ENCODE measurements at regions not wholly inside any gene's neighbourhood (a gene's known extent, or its start where the extent isn't known, plus 50 kb on each side); places are given as distances from the start of the nearest gene placed in this dataset.

DNA sequence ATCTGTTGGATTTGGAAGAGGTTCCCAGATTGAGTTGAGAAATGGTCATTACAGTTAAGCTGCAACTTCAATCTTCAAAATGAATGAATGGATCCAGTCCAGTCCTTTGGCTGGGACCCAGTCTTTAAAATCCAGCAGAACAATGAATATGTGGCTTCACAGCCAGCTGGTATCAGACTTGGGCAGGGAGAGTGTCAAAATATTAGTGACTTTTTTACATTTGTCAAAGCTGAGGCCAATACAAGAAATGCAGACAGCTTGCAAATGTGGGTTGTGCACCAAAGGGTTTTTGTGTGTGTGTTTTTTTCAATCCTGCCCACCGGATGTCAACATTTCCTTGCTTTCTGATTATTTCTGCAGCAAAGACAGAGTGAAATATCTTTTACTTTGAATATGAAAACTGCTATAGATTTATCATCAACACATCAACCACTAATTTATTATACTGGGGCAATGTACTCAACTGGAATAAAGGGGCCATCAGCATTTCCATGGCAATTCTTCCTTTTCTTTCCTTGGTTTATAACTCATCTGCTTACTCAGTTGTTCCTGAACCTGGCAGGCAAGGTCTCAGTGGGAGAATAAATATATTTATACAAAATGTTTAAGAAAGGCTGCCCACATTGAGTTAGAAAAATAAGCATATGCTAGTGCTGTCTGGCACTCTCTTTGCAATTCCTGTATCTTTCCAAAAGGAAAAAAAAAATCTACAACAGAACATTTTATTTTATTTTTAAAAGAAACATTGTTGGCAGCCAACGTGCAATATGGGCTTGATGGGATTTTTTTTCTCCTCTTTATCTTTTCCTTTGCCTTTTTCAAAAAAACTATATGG lies 491.6 kb upstream of the C1orf87 start:
- no peak for DNase-seq
- H3K4me1 ChIP-seq: no peaks in the 10 kb centered on the region
- WGBS, 2 donors: 43 to 69% methylated on average over 2 of the region's 2 CpGs
- H3K4me3 ChIP-seq: no peak overlapping the region
- H3K27me3 ChIP-seq: no peaks in the 10 kb centered on the region
- no peak overlapping the region for H3K27ac ChIP-seq
- no peaks in the 10 kb centered on the region for H3K9me3 ChIP-seq
- no peaks in the 10 kb centered on the region for H3K36me3 ChIP-seq
- intact Hi-C loops (cut with DNase I): no loop called here
- TF ChIP-seq EP300 (IDR thresholded peaks at IDR 0.05) (no peak), POLR2A (IDR thresholded peaks at IDR 0.05) (no peak), POLR2AphosphoS5 (IDR thresholded peaks at IDR 0.05) (no peak)
- TF ChIP-seq, protein P1, sequence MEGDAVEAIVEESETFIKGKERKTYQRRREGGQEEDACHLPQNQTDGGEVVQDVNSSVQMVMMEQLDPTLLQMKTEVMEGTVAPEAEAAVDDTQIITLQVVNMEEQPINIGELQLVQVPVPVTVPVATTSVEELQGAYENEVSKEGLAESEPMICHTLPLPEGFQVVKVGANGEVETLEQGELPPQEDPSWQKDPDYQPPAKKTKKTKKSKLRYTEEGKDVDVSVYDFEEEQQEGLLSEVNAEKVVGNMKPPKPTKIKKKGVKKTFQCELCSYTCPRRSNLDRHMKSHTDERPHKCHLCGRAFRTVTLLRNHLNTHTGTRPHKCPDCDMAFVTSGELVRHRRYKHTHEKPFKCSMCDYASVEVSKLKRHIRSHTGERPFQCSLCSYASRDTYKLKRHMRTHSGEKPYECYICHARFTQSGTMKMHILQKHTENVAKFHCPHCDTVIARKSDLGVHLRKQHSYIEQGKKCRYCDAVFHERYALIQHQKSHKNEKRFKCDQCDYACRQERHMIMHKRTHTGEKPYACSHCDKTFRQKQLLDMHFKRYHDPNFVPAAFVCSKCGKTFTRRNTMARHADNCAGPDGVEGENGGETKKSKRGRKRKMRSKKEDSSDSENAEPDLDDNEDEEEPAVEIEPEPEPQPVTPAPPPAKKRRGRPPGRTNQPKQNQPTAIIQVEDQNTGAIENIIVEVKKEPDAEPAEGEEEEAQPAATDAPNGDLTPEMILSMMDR (IDR thresholded peaks at IDR 0.05): no peak

DNA sequence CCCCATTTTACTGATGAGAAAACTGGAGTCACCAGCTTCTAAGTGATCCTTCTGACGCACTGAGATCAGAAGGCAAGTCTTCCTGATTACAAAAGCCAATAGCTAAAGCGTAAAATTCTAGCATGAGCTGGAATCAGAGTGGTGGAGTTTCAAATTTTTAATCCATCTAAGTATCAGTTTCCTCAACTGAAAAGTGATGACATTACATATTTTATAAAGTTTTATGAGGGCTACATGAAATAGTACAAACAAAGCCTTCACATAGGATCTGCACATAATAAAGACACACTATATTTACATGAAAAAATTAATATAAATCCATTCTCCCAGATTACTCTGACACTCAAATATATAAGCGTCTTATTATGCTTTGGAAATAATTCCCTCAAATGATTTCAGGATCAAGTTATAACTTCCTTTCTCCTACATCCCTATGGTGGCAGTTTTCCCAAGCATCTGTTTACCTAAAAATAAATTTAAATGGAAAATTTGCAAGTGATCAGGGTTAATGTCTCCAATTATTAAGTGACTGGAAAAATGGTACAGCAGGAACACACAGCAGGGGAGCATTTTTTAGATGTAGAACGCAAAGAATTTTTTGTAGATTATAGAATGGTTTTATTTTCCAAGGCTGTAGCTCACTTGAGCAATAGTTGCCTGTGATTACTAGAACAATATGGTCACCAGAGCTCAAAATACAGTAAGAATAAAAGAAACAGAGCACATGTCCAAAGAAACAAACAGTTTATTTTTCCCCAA lies 490.4 kb upstream of the C1orf87 start:
- no peaks in the 10 kb centered on the region for H3K9me3 ChIP-seq
- intact Hi-C loops (cut with DNase I): no loop called here
- H3K4me3 ChIP-seq: no peak overlapping the region
- no peaks in the 10 kb centered on the region for H3K4me1 ChIP-seq
- 87 to 92% methylated on average over 4 of the region's 4 CpGs for WGBS, 2 donors
- no peaks in the 10 kb centered on the region for H3K36me3 ChIP-seq
- TF ChIP-seq, protein P1 (IDR thresholded peaks at IDR 0.05): no peak
- TF ChIP-seq POLR2AphosphoS5 (IDR thresholded peaks at IDR 0.05): no peak
- TF ChIP-seq POLR2A (IDR thresholded peaks at IDR 0.05): no peak
- no peak for TF ChIP-seq EP300 (IDR thresholded peaks at IDR 0.05)
- no peak for DNase-seq
- H3K27ac ChIP-seq: no peak overlapping the region
- H3K27me3 ChIP-seq: no peaks in the 10 kb centered on the region

DNA sequence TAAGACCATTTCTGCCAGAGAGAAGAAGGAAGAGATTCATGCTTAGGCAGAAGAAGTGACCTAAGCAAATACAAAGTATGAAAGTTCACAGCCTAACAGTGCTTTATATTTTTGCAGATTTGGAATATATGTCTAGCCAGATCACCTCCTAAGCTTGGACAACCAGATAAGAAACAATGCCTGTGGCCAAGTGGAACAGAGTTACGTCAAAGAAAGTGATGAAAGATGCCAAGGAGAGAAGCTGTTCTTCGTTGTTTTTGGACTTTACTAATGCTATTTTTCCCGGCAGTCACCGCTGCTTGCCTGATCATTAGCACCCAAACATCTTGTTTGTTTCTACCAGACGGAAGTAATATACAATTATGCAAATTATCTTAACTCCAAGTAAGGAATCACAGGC lies 489.2 kb upstream of the C1orf87 start:
- H3K27ac ChIP-seq: no peak overlapping the region
- no peaks in the 10 kb centered on the region for H3K27me3 ChIP-seq
- 83 to 93% methylated on average over 5 of the region's 5 CpGs for WGBS, 2 donors
- H3K4me1 ChIP-seq: no peaks in the 10 kb centered on the region
- no peak for DNase-seq
- no peak for TF ChIP-seq EP300 (IDR thresholded peaks at IDR 0.05)
- TF ChIP-seq POLR2A (IDR thresholded peaks at IDR 0.05): no peak
- no peak for TF ChIP-seq POLR2AphosphoS5 (IDR thresholded peaks at IDR 0.05)
- TF ChIP-seq, protein P1 (IDR thresholded peaks at IDR 0.05): no peak
- intact Hi-C loops (cut with DNase I): no loop called here
- no peaks in the 10 kb centered on the region for H3K9me3 ChIP-seq
- no peak overlapping the region for H3K4me3 ChIP-seq
- no peaks in the 10 kb centered on the region for H3K36me3 ChIP-seq

DNA sequence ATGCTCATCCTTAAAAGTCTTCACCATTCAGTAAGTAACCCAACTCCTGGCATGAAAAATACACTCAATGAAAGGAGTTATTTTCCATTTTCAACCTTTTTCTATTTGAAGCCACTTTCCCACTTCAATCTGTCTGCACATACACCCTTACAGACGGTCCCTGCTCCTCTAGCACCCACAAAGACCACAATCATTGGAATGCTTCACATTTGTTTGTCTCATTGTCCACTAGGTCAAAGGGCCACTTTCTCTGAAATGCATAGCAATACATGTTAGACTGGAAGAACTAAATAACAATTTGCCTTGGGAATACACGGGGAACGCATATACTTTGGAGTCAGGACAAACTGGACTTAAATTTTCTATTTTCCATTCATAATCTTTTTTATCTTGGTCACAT lies 487.1 kb upstream of the C1orf87 start:
- 95 to 96% methylated on average over 3 of the region's 3 CpGs for WGBS, 2 donors
- Histone ChIP-seq H3K27ac (no peak overlapping the region), H3K36me3 (no peaks in the 10 kb centered on the region), H3K4me1 (no peaks in the 10 kb centered on the region), H3K27me3 (no peaks in the 10 kb centered on the region), H3K9me3 (no peaks in the 10 kb centered on the region), H3K4me3 (no peak overlapping the region)
- no peak for TF ChIP-seq POLR2A (IDR thresholded peaks at IDR 0.05)
- TF ChIP-seq, protein P1 (IDR thresholded peaks at IDR 0.05): no peak
- no peak for TF ChIP-seq POLR2AphosphoS5 (IDR thresholded peaks at IDR 0.05)
- no peak for TF ChIP-seq EP300 (IDR thresholded peaks at IDR 0.05)
- DNase-seq: no peak
- intact Hi-C loops (cut with DNase I): no loop called here
